Keratinocyte (primary cell): ENCODE measurements at regions not wholly inside any gene's neighbourhood (a gene's known extent, or its start where the extent isn't known, plus 50 kb on each side); places are given as distances from the start of the nearest gene placed in this dataset.

Experiments used
- EZH2 ChIP-seq: IDR thresholded peaks from one replicate; pipeline ENCODE4 v1.6.1; 2012; ENCODE audit warnings: inconsistent platforms, mild to moderate bottlenecking, low read length, moderate library complexity
- TF ChIP-seq, protein P1 (sequence below), 3 experiments: IDR thresholded peaks in 1 of 3; conservative IDR thresholded peaks in 1 of 3; optimal IDR thresholded peaks in 1 of 3; 2 replicates in 2 of 3; 3 replicates in 1 of 3; pipeline versions ENCODE3 to v1.5.1; 2011; ENCODE audit warnings: low read length in 3 of 3, mild to moderate bottlenecking in 3 of 3, moderate library complexity in 2 of 3, control low read depth in 1 of 3, inconsistent platforms in 1 of 3; ENCODE audit not compliant: insufficient read depth in 2 of 3; ENCODE audit errors: extremely low read depth in 1 of 3

DNA sequence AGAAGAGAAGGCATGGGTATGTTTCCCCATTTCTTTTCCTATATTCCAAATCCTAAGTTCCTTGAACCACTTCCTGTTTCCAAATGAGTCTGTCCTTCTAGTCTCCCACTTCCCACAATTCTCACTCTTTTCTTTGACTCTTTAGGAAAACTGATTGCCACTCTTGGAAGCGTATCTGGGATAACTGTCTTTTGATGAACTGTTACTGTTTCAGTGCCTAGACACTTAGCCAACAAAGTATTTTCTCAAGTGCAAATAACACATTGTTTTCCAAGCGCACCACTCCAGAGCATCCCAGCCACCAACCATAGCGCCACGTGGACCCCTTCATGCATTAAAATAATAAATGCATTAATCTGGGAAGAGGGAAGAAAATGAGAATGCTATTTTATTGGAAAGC lies 342.8 kb downstream of the MTX2 start:
- TF ChIP-seq, protein P1, sequence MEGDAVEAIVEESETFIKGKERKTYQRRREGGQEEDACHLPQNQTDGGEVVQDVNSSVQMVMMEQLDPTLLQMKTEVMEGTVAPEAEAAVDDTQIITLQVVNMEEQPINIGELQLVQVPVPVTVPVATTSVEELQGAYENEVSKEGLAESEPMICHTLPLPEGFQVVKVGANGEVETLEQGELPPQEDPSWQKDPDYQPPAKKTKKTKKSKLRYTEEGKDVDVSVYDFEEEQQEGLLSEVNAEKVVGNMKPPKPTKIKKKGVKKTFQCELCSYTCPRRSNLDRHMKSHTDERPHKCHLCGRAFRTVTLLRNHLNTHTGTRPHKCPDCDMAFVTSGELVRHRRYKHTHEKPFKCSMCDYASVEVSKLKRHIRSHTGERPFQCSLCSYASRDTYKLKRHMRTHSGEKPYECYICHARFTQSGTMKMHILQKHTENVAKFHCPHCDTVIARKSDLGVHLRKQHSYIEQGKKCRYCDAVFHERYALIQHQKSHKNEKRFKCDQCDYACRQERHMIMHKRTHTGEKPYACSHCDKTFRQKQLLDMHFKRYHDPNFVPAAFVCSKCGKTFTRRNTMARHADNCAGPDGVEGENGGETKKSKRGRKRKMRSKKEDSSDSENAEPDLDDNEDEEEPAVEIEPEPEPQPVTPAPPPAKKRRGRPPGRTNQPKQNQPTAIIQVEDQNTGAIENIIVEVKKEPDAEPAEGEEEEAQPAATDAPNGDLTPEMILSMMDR (optimal IDR thresholded peaks at IDR 0.05 in 1 of 3, IDR thresholded peaks at IDR 0.05 in 1 of 3, conservative IDR thresholded peaks at IDR 0.05 in 1 of 3; ENCODE audit: extremely low read depth in 1 of 3, insufficient read depth in 2 of 3, low read length in 3 of 3), result no peak
- TF ChIP-seq EZH2, result no peak
